ENCODE measurements at regions not wholly inside any gene's neighbourhood (a gene's known extent, or its start where the extent isn't known, plus 50 kb on each side); places are given as distances from the start of the nearest gene placed in this dataset.
"Not testable (repeated sequence)": the region's sequence is repeated elsewhere in the genome, so short reads cannot be mapped to it uniquely, and the experiment has no call there.

DNA sequence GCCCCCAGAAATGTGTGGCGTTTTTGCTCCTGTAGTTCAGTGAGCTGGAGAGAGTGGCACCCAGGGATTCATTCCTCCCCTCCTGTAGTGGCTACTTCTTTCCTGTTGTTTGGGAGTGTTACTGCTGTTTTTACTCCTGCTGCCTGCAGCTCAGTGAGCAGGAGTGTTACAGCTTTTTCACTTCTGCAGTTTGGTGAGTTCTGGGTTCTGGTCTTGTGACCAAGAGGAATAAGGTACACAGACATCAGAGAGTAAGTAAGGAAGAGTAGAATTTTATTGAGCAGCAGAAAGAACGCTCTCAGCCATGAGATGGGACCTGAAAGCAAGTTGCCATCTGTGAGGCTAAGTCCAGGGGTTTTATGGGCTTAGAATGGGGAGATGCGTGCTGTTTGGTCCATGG is 966.3 kb upstream of the CITED2 start:
- H3K36me3 Mint-ChIP-seq (ENCODE audit: low read depth), result no peaks in the 10 kb centered on the region
- TF ChIP-seq, protein P1, sequence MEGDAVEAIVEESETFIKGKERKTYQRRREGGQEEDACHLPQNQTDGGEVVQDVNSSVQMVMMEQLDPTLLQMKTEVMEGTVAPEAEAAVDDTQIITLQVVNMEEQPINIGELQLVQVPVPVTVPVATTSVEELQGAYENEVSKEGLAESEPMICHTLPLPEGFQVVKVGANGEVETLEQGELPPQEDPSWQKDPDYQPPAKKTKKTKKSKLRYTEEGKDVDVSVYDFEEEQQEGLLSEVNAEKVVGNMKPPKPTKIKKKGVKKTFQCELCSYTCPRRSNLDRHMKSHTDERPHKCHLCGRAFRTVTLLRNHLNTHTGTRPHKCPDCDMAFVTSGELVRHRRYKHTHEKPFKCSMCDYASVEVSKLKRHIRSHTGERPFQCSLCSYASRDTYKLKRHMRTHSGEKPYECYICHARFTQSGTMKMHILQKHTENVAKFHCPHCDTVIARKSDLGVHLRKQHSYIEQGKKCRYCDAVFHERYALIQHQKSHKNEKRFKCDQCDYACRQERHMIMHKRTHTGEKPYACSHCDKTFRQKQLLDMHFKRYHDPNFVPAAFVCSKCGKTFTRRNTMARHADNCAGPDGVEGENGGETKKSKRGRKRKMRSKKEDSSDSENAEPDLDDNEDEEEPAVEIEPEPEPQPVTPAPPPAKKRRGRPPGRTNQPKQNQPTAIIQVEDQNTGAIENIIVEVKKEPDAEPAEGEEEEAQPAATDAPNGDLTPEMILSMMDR (IDR thresholded peaks at IDR 0.05; ENCODE audit: unreplicated experiment in 3 of 3), result no peak
- no peaks in the 10 kb centered on the region for H3K9me3 Mint-ChIP-seq
- no peak overlapping the region for H3K27ac Mint-ChIP-seq
- H3K4me3 Mint-ChIP-seq, result no peak overlapping the region
- no peaks in the 10 kb centered on the region for H3K27me3 Mint-ChIP-seq (ENCODE audit: low read depth)
- peaks cover 6% of the 10 kb centered on the region for H3K4me1 Mint-ChIP-seq

DNA sequence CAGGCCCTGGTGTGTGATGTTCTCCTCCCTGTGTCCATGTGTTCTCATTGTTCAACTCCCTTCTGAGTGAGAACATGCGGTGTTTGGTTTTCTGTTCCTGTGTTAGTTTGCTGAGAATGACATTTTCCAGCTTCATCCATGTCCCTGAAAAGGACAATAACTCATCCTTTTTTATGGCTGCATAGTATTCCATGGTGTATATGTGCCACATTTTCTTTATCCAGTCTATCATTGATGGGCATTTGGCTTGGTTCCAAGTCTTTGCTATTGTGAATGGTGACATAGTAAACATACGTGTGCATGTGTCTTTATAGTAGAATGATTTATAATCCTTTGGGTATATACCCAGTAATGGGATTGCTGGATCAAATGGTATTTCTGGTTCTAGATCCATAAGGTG is 964.6 kb upstream of the CITED2 start:
- H3K27me3 Mint-ChIP-seq (ENCODE audit: low read depth); H3K4me3 Mint-ChIP-seq; H3K27ac Mint-ChIP-seq; H3K9me3 Mint-ChIP-seq; H3K4me1 Mint-ChIP-seq; H3K36me3 Mint-ChIP-seq (ENCODE audit: low read depth): not testable (repeated sequence)

DNA sequence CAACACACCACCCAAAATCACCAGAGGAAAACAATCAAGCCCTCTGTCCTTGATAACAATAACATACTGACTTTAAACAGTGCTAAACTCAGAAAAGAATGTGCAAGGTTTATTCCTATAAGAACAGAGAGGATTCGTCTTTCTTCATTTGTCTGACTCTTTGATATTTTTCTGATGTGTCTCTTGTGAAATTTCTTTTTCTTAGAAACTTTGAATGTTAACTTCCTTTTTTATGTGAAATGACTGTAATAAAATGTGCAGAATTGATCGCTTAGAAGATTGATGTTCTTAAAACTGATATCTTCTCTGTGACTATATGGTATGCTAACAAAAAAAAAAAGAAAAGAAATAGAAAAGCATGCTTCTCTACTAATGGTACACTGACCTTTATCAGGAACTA is 947.4 kb upstream of the CITED2 start:
- Mint-ChIP-seq H3K9me3 (peaks cover 9% of the 10 kb centered on the region), H3K36me3 (ENCODE audit: low read depth) (no peaks in the 10 kb centered on the region), H3K27ac (peak overlapping the region; percentile 8 to 53 (median 16)), H3K4me3 (no peak overlapping the region), H3K27me3 (ENCODE audit: low read depth) (no peaks in the 10 kb centered on the region), H3K4me1 (peaks cover 37% of the 10 kb centered on the region)
- TF ChIP-seq, protein P1 (IDR thresholded peaks at IDR 0.05; ENCODE audit: unreplicated experiment in 3 of 3), result no peak

DNA sequence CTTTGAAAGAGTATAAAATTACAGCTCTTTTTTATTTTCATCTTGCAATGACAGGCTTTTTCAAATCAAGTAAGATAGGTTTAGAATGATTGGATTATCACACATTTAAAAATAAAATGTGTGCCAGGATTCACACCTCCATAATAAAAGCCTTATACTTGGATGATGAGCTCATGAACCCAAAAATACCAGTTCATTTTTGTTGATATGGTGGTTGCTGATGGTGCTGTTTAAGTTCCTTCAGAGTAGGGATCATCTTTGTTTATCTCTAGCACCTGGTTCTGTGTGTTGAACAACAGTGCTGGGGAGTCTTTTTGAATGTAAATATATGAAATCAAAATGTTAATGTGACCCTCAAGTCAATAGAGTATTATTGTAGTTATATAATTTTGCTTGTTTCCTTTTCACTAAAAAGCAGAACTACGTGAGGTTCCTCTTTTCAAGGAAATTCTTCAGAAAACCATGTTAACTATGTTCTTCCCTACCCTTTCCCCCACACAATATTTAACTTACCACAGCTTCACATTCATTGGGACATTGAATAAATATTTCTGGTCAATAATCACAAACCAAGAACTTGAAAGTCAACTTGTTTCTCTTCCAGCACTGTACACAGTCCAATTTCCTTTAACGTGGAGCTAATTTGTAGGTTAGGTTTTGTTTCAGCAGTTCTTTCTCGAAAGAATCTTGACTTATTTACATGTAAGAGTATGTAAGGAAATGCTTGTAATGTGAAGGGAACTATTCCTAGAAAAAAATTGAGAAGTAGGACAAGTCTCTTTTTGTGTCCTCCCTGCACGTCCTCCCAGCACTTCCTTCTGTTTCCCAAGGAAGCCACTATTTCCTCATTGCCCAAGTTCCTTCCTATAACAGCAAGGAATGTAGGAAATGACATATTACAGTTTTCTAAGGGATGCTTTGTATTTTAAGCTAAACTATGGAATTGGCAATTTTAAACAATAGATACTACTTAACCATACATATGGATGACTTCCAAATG is 945.9 kb upstream of the CITED2 start:
- Mint-ChIP-seq H3K9me3 (peaks cover 2% of the 10 kb centered on the region), H3K27me3 (ENCODE audit: low read depth) (no peaks in the 10 kb centered on the region)
- TF ChIP-seq, protein P1 (IDR thresholded peaks at IDR 0.05; ENCODE audit: unreplicated experiment in 3 of 3), result no peak

DNA sequence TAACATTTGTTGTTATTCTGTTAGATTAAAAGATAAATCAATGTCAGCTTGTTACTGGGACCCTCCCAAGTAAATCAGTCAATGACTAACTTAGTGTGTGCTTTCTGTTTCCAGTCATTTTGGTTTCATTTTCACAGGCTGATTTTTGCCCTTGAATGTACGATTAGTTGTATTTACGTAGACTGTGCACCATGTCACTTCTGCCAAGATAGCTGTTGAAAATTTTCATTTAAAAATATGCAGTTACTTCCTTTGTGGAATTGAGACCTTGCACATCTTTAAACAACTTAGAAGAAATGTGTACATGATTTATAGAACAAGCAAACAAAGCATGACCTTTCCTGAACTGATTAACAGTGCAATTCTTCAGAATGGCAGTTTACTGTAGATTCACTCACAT is 944.8 kb upstream of the CITED2 start:
- TF ChIP-seq, protein P1 (IDR thresholded peaks at IDR 0.05; ENCODE audit: unreplicated experiment in 3 of 3), result no peak
- Mint-ChIP-seq H3K27ac (peak overlapping the region in 2 of 3 experiments; percentile 44 to 45), H3K36me3 (ENCODE audit: low read depth) (no peaks in the 10 kb centered on the region), H3K4me3 (no peak overlapping the region), H3K9me3 (no peaks in the 10 kb centered on the region), H3K4me1 (peaks cover 37% of the 10 kb centered on the region), H3K27me3 (ENCODE audit: low read depth) (no peaks in the 10 kb centered on the region)

More for the DNA sequence above, 945.9 kb upstream of the CITED2 start:
- peaks cover 37% of the 10 kb centered on the region for H3K4me1 Mint-ChIP-seq
- H3K27ac Mint-ChIP-seq, result peak overlapping the region; percentile 38 to 88 (median 62)
- peak overlapping the region in 1 of 3 experiments; percentile 13 for H3K4me3 Mint-ChIP-seq
- no peaks in the 10 kb centered on the region for H3K36me3 Mint-ChIP-seq (ENCODE audit: low read depth)

DNA sequence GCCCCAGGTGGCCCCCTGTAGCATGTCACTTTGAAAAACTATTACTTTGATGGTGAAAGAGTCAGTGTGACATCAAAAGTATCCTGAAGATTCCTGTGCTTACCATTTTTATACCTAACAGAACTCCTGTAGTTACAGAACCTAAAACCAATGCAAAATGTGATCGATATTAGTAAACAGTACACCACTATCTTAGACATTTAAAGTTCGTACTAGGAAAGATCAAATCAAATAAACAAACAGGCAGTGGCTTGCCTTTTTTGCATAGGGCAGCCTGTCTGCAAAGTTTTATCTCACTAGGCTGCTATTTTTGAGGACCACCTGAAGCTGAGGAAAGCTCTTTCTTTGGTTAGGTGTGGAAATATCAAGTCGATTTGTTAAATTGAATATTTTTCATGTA is 944.0 kb upstream of the CITED2 start:
- TF ChIP-seq, protein P1 (IDR thresholded peaks at IDR 0.05; ENCODE audit: unreplicated experiment in 3 of 3), result no peak
- H3K27me3 Mint-ChIP-seq (ENCODE audit: low read depth), result no peaks in the 10 kb centered on the region
- no peaks in the 10 kb centered on the region for H3K36me3 Mint-ChIP-seq (ENCODE audit: low read depth)
- H3K4me1 Mint-ChIP-seq, result peaks cover 37% of the 10 kb centered on the region
- no peak overlapping the region for H3K27ac Mint-ChIP-seq
- H3K9me3 Mint-ChIP-seq, result peaks cover 6% of the 10 kb centered on the region
- H3K4me3 Mint-ChIP-seq, result no peak overlapping the region

Measured in nephron (organoid).